ENCODE measurements at regions not wholly inside any gene's neighbourhood (a gene's known extent, or its start where the extent isn't known, plus 50 kb on each side); places are given as distances from the start of the nearest gene placed in this dataset.

DNA sequence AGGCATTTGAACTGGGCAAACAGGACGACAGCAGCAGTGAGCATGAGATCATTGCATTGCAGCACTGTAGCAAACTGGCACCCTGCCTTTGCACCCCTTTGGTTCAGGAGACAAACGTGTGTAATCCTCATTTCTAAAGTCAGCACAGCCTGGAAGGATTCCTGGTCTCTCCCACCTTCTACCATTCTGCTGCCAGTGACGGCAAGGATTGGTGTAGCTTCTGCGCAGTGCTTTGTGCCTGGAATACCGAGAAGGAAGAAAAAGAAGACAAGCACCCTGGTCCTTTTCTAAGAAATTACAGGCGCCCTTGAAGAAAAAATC is 805.3 kb downstream of the USP25 start:
- peak overlapping the region; percentile 2 to 62 (median 54) for H3K4me3 ChIP-seq
- H3K36me3 ChIP-seq, result peaks cover 0 to 6% (median 0%) of the 10 kb centered on the region in 9 donors
- 1 to 26% (median 15%) methylated on average over 6 of the region's 6 CpGs for WGBS, 4 donors
- TF ChIP-seq, protein P1, sequence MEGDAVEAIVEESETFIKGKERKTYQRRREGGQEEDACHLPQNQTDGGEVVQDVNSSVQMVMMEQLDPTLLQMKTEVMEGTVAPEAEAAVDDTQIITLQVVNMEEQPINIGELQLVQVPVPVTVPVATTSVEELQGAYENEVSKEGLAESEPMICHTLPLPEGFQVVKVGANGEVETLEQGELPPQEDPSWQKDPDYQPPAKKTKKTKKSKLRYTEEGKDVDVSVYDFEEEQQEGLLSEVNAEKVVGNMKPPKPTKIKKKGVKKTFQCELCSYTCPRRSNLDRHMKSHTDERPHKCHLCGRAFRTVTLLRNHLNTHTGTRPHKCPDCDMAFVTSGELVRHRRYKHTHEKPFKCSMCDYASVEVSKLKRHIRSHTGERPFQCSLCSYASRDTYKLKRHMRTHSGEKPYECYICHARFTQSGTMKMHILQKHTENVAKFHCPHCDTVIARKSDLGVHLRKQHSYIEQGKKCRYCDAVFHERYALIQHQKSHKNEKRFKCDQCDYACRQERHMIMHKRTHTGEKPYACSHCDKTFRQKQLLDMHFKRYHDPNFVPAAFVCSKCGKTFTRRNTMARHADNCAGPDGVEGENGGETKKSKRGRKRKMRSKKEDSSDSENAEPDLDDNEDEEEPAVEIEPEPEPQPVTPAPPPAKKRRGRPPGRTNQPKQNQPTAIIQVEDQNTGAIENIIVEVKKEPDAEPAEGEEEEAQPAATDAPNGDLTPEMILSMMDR (IDR thresholded peaks at IDR 0.05), result no peak
- no peak for TF ChIP-seq POLR2A (IDR thresholded peaks at IDR 0.05)
- H3K27ac ChIP-seq, result peak overlapping the region; percentile 78 to 92 (median 84)
- H3K9me3 ChIP-seq, result peaks cover 0 to 16% (median 0%) of the 10 kb centered on the region in 12 donors
- ATAC-seq (peak; percentile 84 to 89 (median 86)), DNase-seq (peak; percentile 71 to 91 (median 85))
- peaks cover 0 to 33% (median 9%) of the 10 kb centered on the region in 12 donors for H3K4me1 ChIP-seq
- H3K27me3 ChIP-seq, result no peaks in the 10 kb centered on the region
- intact Hi-C loops (cut with DNase I), result loop anchor here in 8 of 10 donors (2.0 to 10.0 kb wide), 7 partner anchors 42 to 228 kb away; no protein-coding TSS in a partner anchor

DNA sequence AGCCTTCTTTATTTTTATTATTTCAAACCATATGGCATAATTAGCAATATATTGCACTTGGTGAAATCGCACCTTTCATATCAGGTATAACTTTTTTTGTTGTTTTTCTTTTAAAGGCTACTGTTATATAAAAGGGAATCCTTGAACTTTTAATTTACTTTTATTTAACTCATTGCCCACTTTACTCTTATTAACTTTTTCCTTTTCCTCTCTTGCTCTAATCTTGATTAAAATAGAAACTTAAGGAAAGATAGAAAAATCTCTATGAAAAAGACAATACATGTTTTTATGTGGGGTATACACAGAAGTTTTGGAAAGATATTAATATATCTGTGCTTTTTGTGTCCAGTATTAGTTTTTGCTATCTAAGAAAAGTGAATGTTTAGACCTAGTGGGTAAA is 805.8 kb downstream of the USP25 start:
- H3K4me1 ChIP-seq, result peaks cover 0 to 33% (median 9%) of the 10 kb centered on the region in 12 donors

DNA sequence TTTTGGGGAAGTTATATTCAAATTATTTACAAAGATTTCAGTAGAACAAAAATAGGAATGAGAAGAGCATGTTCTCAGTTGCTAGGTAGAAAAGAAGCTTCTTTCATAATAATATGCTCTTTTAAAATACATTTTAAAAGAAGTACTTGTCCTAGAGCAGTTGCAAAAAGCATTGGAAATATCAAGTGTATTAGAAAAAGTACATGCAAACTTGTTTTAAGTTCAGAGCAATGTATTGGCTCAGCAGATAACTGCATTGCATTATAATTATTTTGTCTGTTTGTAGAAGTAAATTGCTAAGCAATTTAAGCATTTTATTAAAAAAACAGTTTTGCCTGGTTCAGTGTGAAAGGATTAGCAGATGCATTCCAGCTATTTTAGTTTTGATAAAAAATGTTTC is 806.4 kb downstream of the USP25 start:
- Histone ChIP-seq H3K27me3 (no peaks in the 10 kb centered on the region), H3K27ac (peak overlapping the region; percentile 78 to 92 (median 84)), H3K9me3 (peaks cover 0 to 8% (median 0%) of the 10 kb centered on the region in 12 donors), H3K36me3 (peaks cover 0 to 7% (median 0%) of the 10 kb centered on the region in 9 donors), H3K4me3 (peak overlapping the region in 11 of 12 donors; percentile 34 to 62 (median 55)), H3K4me1 (peaks cover 0 to 33% (median 9%) of the 10 kb centered on the region in 12 donors)
- DNase-seq, result no peak
- intact Hi-C loops (cut with DNase I), result loop anchor here in 8 of 10 donors (2.0 to 10.0 kb wide), 7 partner anchors 41 to 229 kb away; no protein-coding TSS in a partner anchor
- TF ChIP-seq, protein P1 (IDR thresholded peaks at IDR 0.05), result no peak
- TF ChIP-seq POLR2A (IDR thresholded peaks at IDR 0.05), result no peak
- ATAC-seq, result no peak

More for the DNA sequence above, 805.8 kb downstream of the USP25 start:
- Histone ChIP-seq H3K27ac (peak overlapping the region; percentile 78 to 92 (median 84)), H3K9me3 (peaks cover 0 to 13% (median 0%) of the 10 kb centered on the region in 12 donors), H3K27me3 (no peaks in the 10 kb centered on the region), H3K36me3 (peaks cover 0 to 7% (median 0%) of the 10 kb centered on the region in 9 donors), H3K4me3 (peak overlapping the region in 11 of 12 donors; percentile 34 to 62 (median 55))
- intact Hi-C loops (cut with DNase I), result loop anchor here in 9 of 10 donors (2.0 to 10.0 kb wide), 7 partner anchors 42 to 228 kb away; no protein-coding TSS in a partner anchor
- 11 to 45% (median 30%) methylated on average over 1 of the region's 1 CpG for WGBS, 4 donors
- no peak for ATAC-seq
- no peak for DNase-seq
- TF ChIP-seq, protein P1 (IDR thresholded peaks at IDR 0.05), result no peak
- no peak for TF ChIP-seq POLR2A (IDR thresholded peaks at IDR 0.05)

DNA sequence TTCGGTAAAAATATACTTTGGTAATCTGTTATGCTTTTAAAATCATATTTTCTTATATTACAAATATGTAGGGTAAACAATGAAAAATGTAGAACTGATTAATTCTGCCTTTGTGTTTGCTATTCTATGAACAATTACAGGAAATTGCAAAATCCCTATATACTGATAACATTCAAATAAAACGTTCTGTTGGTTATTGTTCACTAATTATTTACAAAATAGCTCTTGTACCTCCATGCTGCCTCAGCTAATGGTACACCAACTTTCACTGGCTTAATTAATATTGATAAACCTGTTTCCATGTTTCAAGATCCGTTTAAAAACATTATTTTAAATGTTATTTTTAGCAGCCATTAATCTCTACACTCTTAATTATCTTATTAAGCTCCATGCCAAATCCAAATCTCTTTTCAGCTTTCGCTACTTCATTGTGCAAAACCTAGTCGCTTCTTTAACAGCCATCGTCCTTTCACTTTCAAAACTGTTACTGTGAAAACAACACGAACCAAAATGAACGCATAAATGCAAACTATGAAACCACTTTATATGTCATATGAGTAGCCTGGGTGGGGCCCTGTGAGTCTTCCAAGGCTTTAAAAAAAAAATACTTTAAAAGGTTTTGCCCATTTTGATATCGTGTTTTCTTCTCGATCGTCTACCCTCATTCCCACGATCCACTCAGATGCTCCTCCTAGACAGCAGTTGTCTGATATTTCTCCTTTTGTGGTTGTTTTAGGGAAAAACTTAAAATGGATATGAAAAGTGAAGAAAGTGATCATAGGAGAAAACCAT is 807.1 kb downstream of the USP25 start:
- Histone ChIP-seq H3K4me3 (peak overlapping the region; percentile 4 to 62 (median 54)), H3K27ac (peak overlapping the region; percentile 75 to 92 (median 84)), H3K27me3 (no peaks in the 10 kb centered on the region), H3K4me1 (peaks cover 0 to 33% (median 9%) of the 10 kb centered on the region in 12 donors), H3K36me3 (peaks cover 0 to 7% (median 0%) of the 10 kb centered on the region in 9 donors), H3K9me3 (peaks cover 0 to 4% (median 0%) of the 10 kb centered on the region in 12 donors)
- intact Hi-C loops (cut with DNase I), result loop anchor here in 8 of 10 donors (2.0 to 10.0 kb wide), 7 partner anchors 40 to 230 kb away; no protein-coding TSS in a partner anchor
- ATAC-seq, result no peak
- 17 to 32% (median 24%) methylated on average over 12 of the region's 12 CpGs for WGBS, 4 donors
- DNase-seq, result no peak
- TF ChIP-seq, protein P1 (IDR thresholded peaks at IDR 0.05), result no peak
- no peak for TF ChIP-seq POLR2A (IDR thresholded peaks at IDR 0.05)

Data from heart left ventricle (tissue), 16 donors.